Astrocyte (in vitro differentiated cells and primary cell): ENCODE measurements at regions not wholly inside any gene's neighbourhood (a gene's known extent, or its start where the extent isn't known, plus 50 kb on each side); places are given as distances from the start of the nearest gene placed in this dataset.

Experiments
- DNase-seq: peaks from one replicate; pipeline ENCODE4 v3.0.0-alpha.2; 2010; ENCODE audit warnings: low read depth
- FAIRE-seq: peaks from 2 replicates; lab custom pipeline; 2011; peaks lifted over from hg19 to GRCh38; lab: Jason Lieb, UNC
- H2AFZ ChIP-seq: 2 replicates; pipeline ENCODE4 v1.6.0; 2012; ENCODE audit warnings: low read depth, low read length, inconsistent platforms
- H3K27ac ChIP-seq: 2 replicates; pipeline ENCODE4 v1.5.1; 2011; ENCODE audit warnings: low read depth, low read length, inconsistent platforms
- H3K27me3 ChIP-seq: 2 replicates; pipeline ENCODE4 v1.6.0; 2011; ENCODE audit warnings: low read length, inconsistent platforms; ENCODE audit not compliant: insufficient read depth
- H3K36me3 ChIP-seq: 2 replicates; pipeline ENCODE4 v1.5.1; 2011; ENCODE audit warnings: low read length, inconsistent platforms; ENCODE audit not compliant: insufficient read depth
- H3K4me1 ChIP-seq: 2 replicates; pipeline ENCODE4 v1.5.1; 2011; ENCODE audit warnings: low read length, inconsistent platforms; ENCODE audit not compliant: insufficient read depth
- H3K4me2 ChIP-seq: 2 replicates; pipeline ENCODE4 v1.6.0; 2012; ENCODE audit warnings: low read length, inconsistent platforms
- H3K4me3 ChIP-seq: 2 replicates; pipeline ENCODE4 v1.5.1; 2011; ENCODE audit warnings: low read depth, mild to moderate bottlenecking, low read length, inconsistent platforms; ENCODE audit not compliant: insufficient read depth
- H3K79me2 ChIP-seq: 2 replicates; pipeline ENCODE4 v1.6.0; 2012; ENCODE audit warnings: mild to moderate bottlenecking, low read length, inconsistent platforms; ENCODE audit not compliant: insufficient read depth
- H3K9ac ChIP-seq: 2 replicates; pipeline ENCODE4 v1.6.0; 2012; ENCODE audit warnings: mild to moderate bottlenecking, low read length, inconsistent platforms
- H3K9me3 ChIP-seq: 2 replicates; pipeline ENCODE4 v1.5.1; 2012; ENCODE audit warnings: low read depth, mild to moderate bottlenecking, low read length, inconsistent platforms; ENCODE audit not compliant: insufficient read depth
- H4K20me1 ChIP-seq: 2 replicates; pipeline ENCODE4 v1.6.0; 2012; ENCODE audit warnings: low read length, inconsistent platforms; ENCODE audit not compliant: insufficient read depth
- H3K27ac Mint-ChIP-seq: one replicate; pipeline ENCODE4 v1.8.0; 2021; ENCODE audit warnings: mild to moderate bottlenecking, mixed read lengths; ENCODE audit not compliant: unreplicated experiment
- H3K27me3 Mint-ChIP-seq: one replicate; pipeline ENCODE4 v1.8.0; 2021; ENCODE audit warnings: low read depth, mixed read lengths; ENCODE audit not compliant: unreplicated experiment
- H3K36me3 Mint-ChIP-seq: one replicate; pipeline ENCODE4 v1.8.0; 2021; ENCODE audit warnings: low read depth, mixed read lengths; ENCODE audit not compliant: unreplicated experiment
- H3K4me1 Mint-ChIP-seq: one replicate; pipeline ENCODE4 v1.8.0; 2021; ENCODE audit warnings: low read depth, mixed read lengths; ENCODE audit not compliant: unreplicated experiment
- H3K4me3 Mint-ChIP-seq: one replicate; pipeline ENCODE4 v1.8.0; 2021; ENCODE audit warnings: mild to moderate bottlenecking, moderate library complexity, mixed read lengths; ENCODE audit not compliant: unreplicated experiment
- H3K9me3 Mint-ChIP-seq: one replicate; pipeline ENCODE4 v1.8.0; 2021; ENCODE audit warnings: mild to moderate bottlenecking, mixed read lengths; ENCODE audit not compliant: unreplicated experiment
- CTCF ChIP-seq: IDR thresholded peaks from 2 replicates; pipeline ENCODE4 v1.5.1; 2011; ENCODE audit warnings: low read depth, mild to moderate bottlenecking, inconsistent platforms, low read length, moderate library complexity; ENCODE audit not compliant: insufficient read depth
- EZH2 ChIP-seq: IDR thresholded peaks from 2 replicates; pipeline ENCODE4 v1.6.1; 2012; ENCODE audit warnings: mild to moderate bottlenecking, low read length, inconsistent platforms; ENCODE audit not compliant: insufficient read depth

GRCh38 chr2:236654496-236654895 lies 84.9 kb downstream of the ACKR3 start:
- Mint-ChIP-seq H3K4me1 (peaks cover 8% of the 10 kb centered on the region), H3K27me3 (no peaks in the 10 kb centered on the region), H3K4me3 (no peak overlapping the region), H3K9me3 (peaks cover 6% of the 10 kb centered on the region), H3K27ac (no peak overlapping the region), H3K36me3 (no peaks in the 10 kb centered on the region)
- peaks cover 2% of the 10 kb centered on the region for H3K4me1 ChIP-seq
- DNase-seq (no peak), FAIRE-seq (no peak)
- no peak for TF ChIP-seq EZH2
- TF ChIP-seq CTCF = no peak
- no peak overlapping the region for H3K9ac ChIP-seq
- H3K36me3 ChIP-seq = no peaks in the 10 kb centered on the region
- H3K9me3 ChIP-seq = no peaks in the 10 kb centered on the region
- no peak overlapping the region for H3K27ac ChIP-seq
- no peak overlapping the region for H3K4me3 ChIP-seq
- H4K20me1 ChIP-seq = no peaks in the 10 kb centered on the region
- H3K4me2 ChIP-seq = no peak overlapping the region
- no peak overlapping the region for H2AFZ ChIP-seq
- H3K79me2 ChIP-seq = no peaks in the 10 kb centered on the region
- no peaks in the 10 kb centered on the region for H3K27me3 ChIP-seq

GRCh38 chr2:236656166-236656565 lies 86.5 kb downstream of the ACKR3 start:
- no peak overlapping the region for H3K4me3 ChIP-seq
- H3K79me2 ChIP-seq = no peaks in the 10 kb centered on the region
- Mint-ChIP-seq H3K27me3 (no peaks in the 10 kb centered on the region), H3K4me3 (no peak overlapping the region), H3K9me3 (peaks cover 6% of the 10 kb centered on the region), H3K27ac (no peak overlapping the region), H3K36me3 (no peaks in the 10 kb centered on the region), H3K4me1 (peaks cover 24% of the 10 kb centered on the region)
- H2AFZ ChIP-seq = no peak overlapping the region
- no peak for DNase-seq
- no peak for FAIRE-seq
- H3K4me2 ChIP-seq = no peak overlapping the region
- H3K4me1 ChIP-seq = peaks cover 17% of the 10 kb centered on the region
- no peak overlapping the region for H3K27ac ChIP-seq
- no peaks in the 10 kb centered on the region for H4K20me1 ChIP-seq
- H3K36me3 ChIP-seq = no peaks in the 10 kb centered on the region
- H3K27me3 ChIP-seq = no peaks in the 10 kb centered on the region
- TF ChIP-seq EZH2 (no peak), CTCF (no peak)
- H3K9me3 ChIP-seq = no peaks in the 10 kb centered on the region
- no peak overlapping the region for H3K9ac ChIP-seq

GRCh38 chr2:236656721-236657120 lies 87.1 kb downstream of the ACKR3 start:
- no peak overlapping the region for H3K4me2 ChIP-seq
- TF ChIP-seq EZH2 (no peak), CTCF (no peak)
- Mint-ChIP-seq H3K9me3 (peaks cover 6% of the 10 kb centered on the region), H3K27me3 (no peaks in the 10 kb centered on the region), H3K36me3 (no peaks in the 10 kb centered on the region), H3K4me1 (peaks cover 30% of the 10 kb centered on the region), H3K27ac (no peak overlapping the region), H3K4me3 (no peak overlapping the region)
- H3K36me3 ChIP-seq = no peaks in the 10 kb centered on the region
- DNase-seq (no peak), FAIRE-seq (no peak)
- no peak overlapping the region for H2AFZ ChIP-seq
- H4K20me1 ChIP-seq = no peaks in the 10 kb centered on the region
- H3K27me3 ChIP-seq = no peaks in the 10 kb centered on the region
- H3K79me2 ChIP-seq = no peaks in the 10 kb centered on the region
- H3K9me3 ChIP-seq = no peaks in the 10 kb centered on the region
- no peak overlapping the region for H3K27ac ChIP-seq
- H3K4me3 ChIP-seq = no peak overlapping the region
- no peak overlapping the region for H3K9ac ChIP-seq
- H3K4me1 ChIP-seq = peaks cover 22% of the 10 kb centered on the region
